HG02885 (cell line): ENCODE measurements at regions not wholly inside any gene's neighbourhood (a gene's known extent, or its start where the extent isn't known, plus 50 kb on each side); places are given as distances from the start of the nearest gene placed in this dataset.
"Not testable (repeated sequence)": the region's sequence is repeated elsewhere in the genome, so short reads cannot be mapped to it uniquely, and the experiment has no call there.

ENCODE experiments used
- ATAC-seq: cut with Tn5 transposase; IDR thresholded peaks from one replicate; pipeline ENCODE4 v1.9.1; 2021; ENCODE audit warnings: mild to moderate bottlenecking; ENCODE audit not compliant: unreplicated experiment, poor library complexity

- ATAC-seq, result not testable (repeated sequence)
These were observed 53.2 kb upstream of the TBL1X start for GRCh38 chrX:9411682-9412081.

- ATAC-seq, result no peak
These were observed 50.4 kb upstream of the TBL1X start for GRCh38 chrX:9414416-9414815.
